Activated T-cell treated with anti-CD3 and anti-CD28 coated beads, Interleukin-2, amount 50 U/mL, for 24 hours (primary cell): ENCODE measurements at regions not wholly inside any gene's neighbourhood (a gene's known extent, or its start where the extent isn't known, plus 50 kb on each side); places are given as distances from the start of the nearest gene placed in this dataset.
"Not testable (repeated sequence)": the region's sequence is repeated elsewhere in the genome, so short reads cannot be mapped to it uniquely, and the experiment has no call there.

Source experiments
- DNase-seq: peaks from one replicate; pipeline ENCODE4 v3.0.0-alpha.2; 2020
- H3K27ac Mint-ChIP-seq: 2 replicates; pipeline ENCODE4 v1.8.0; 2020; ENCODE audit warnings: mild to moderate bottlenecking, mixed read lengths
- H3K27me3 Mint-ChIP-seq: 2 replicates; pipeline ENCODE4 v1.8.0; 2020; ENCODE audit warnings: mixed read lengths
- H3K36me3 Mint-ChIP-seq: 2 replicates; pipeline ENCODE4 v1.8.0; 2020; ENCODE audit warnings: low read depth, mixed read lengths
- H3K4me1 Mint-ChIP-seq: 2 replicates; pipeline ENCODE4 v1.8.0; 2020; ENCODE audit warnings: low read depth, mixed read lengths
- H3K4me3 Mint-ChIP-seq: 2 replicates; pipeline ENCODE4 v1.8.0; 2020; ENCODE audit warnings: mild to moderate bottlenecking, moderate library complexity, mixed read lengths
- H3K9me3 Mint-ChIP-seq: 2 replicates; pipeline ENCODE4 v1.8.0; 2020; ENCODE audit warnings: mixed read lengths

GRCh38 chr12:115371711-115372110 lies 687.7 kb upstream of the TBX3 start:
- H3K36me3 Mint-ChIP-seq: no peaks in the 10 kb centered on the region
- H3K4me1 Mint-ChIP-seq: peaks cover 10% of the 10 kb centered on the region
- no peak for DNase-seq
- H3K27me3 Mint-ChIP-seq: no peaks in the 10 kb centered on the region
- H3K4me3 Mint-ChIP-seq: no peak overlapping the region
- H3K27ac Mint-ChIP-seq: no peak overlapping the region
- H3K9me3 Mint-ChIP-seq: peaks cover 7% of the 10 kb centered on the region

DNA sequence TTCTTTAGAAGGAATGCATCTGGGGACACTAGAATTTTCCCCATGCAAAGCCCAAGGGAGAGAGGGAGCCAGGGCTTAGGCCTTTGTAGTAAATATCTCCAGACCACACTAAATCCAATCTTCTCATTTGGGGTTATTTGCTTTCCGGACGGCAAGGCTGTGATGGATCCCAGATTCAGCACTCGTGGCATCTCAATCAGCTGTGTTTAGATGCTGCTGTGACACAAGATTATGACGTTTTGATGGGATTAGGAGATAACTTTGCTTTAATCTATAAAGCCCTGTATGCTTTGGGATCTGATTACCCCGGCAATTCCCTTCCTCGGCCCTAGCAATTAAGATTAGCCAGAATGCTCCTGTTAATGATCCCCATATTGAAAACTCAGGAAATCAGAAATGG lies 686.7 kb upstream of the TBX3 start:
- Mint-ChIP-seq H3K27me3 (no peaks in the 10 kb centered on the region), H3K27ac (no peak overlapping the region), H3K4me1 (peaks cover 10% of the 10 kb centered on the region), H3K9me3 (peaks cover 11% of the 10 kb centered on the region), H3K36me3 (no peaks in the 10 kb centered on the region), H3K4me3 (no peak overlapping the region)
- DNase-seq: no peak

GRCh38 chr12:115370207-115370606 lies 686.2 kb upstream of the TBX3 start:
- H3K27ac Mint-ChIP-seq: no peak overlapping the region

DNA sequence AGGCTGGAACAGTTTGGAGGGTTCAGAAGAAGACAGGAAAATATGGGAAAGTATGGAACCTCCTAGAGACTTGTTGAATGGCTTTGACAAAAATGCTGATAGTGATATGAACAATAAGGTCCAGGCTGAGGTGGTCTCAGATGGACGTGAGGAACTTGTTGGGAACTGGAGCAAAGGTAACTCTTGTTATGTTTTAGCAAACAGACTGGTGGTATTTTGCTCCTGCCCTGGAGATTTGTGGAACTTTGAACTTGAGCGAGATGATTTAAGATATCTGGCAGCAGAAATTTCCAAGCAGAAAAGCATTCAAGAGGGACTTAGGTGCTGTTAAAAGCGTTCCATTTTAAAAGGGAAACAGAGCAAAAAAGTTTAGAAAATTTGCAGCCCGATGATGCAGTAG lies 682.3 kb upstream of the TBX3 start:
- not testable (repeated sequence) for H3K36me3 Mint-ChIP-seq, H3K27ac Mint-ChIP-seq, H3K4me3 Mint-ChIP-seq, H3K27me3 Mint-ChIP-seq, DNase-seq, H3K4me1 Mint-ChIP-seq
- peaks cover 14% of the 10 kb centered on the region for H3K9me3 Mint-ChIP-seq

More at GRCh38 chr12:115370207-115370606, 686.2 kb upstream of the TBX3 start:
- H3K36me3 Mint-ChIP-seq: no peaks in the 10 kb centered on the region
- H3K4me1 Mint-ChIP-seq: peaks cover 5% of the 10 kb centered on the region
- peaks cover 11% of the 10 kb centered on the region for H3K9me3 Mint-ChIP-seq
- H3K27me3 Mint-ChIP-seq: no peaks in the 10 kb centered on the region
- no peak for DNase-seq
- no peak overlapping the region for H3K4me3 Mint-ChIP-seq

DNA sequence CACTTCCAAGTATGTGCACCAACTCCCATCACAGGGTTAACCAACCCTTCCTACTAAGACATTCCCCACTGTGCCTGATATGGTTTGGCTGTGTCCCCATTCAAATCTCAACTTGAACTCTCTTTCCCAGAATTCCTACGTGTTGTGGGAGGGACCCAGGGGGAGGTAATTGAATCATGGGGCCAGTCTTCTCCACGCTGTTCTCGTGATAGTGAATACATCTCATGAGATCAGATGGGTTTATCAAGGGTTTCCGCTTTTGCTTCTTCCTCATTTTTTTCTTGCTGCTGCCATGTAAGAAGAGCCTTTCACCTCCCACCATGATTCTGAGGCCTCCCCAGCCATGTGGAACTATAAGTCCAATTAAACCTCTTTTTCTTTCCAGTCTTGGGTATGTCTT lies 681.8 kb upstream of the TBX3 start:
- H3K36me3 Mint-ChIP-seq, H3K27me3 Mint-ChIP-seq, H3K27ac Mint-ChIP-seq, DNase-seq, H3K4me1 Mint-ChIP-seq, H3K4me3 Mint-ChIP-seq: not testable (repeated sequence)
- peaks cover 14% of the 10 kb centered on the region for H3K9me3 Mint-ChIP-seq

DNA sequence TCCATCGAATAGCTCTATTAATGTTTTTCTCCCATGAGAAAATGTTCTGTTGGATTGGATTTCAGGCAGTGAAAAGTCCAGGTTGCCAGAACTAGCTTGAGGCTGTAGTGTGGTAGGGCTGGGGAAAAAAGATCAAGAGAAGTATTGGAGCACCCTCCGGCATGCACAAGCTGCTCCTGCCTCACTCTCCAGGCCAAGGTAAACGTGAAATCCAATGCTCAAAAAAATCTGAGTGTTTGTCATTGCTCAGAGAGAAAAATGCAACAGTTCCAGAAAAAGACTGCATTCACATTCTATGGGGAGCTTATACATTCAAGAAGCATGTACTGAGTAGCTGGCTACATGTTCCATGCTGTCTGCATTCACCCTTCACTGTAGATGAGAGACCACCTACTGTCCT lies 680.9 kb upstream of the TBX3 start:
- Mint-ChIP-seq H3K9me3 (peaks cover 11% of the 10 kb centered on the region), H3K4me1 (no peaks in the 10 kb centered on the region), H3K27me3 (no peaks in the 10 kb centered on the region), H3K36me3 (no peaks in the 10 kb centered on the region), H3K27ac (no peak overlapping the region), H3K4me3 (no peak overlapping the region)
- no peak for DNase-seq

DNA sequence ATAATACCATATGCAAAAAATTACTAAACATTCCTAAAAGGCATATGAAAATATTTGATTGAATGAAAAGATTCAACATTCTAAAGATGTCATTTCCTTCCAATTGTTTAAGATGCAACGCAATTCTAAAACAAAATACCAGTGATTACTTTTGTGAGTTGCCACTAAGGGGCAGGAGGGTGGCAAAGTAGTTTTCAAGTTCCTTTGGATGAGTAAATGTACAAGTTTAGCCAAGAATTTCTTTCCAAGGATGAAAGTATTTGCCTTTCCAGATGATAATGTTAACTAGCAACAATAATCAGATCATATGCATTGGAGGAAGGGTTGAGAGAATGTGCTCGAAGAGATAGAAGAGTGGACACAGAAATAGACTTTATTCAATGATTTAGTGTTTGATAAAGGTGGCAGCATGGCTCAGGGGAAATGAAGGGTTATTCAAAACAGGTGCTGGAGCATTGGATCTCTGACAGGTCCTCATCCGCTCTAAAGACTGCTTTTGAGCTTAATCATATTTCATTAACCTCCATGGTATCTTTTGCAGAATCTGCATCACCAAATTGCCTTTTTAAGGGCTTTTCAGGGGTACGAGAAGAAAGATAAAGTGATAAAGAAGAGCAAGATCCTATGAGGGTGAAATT lies 678.5 kb upstream of the TBX3 start:
- Mint-ChIP-seq H3K27me3 (no peaks in the 10 kb centered on the region), H3K4me1 (no peaks in the 10 kb centered on the region), H3K27ac (no peak overlapping the region), H3K9me3 (peaks cover 11% of the 10 kb centered on the region), H3K4me3 (no peak overlapping the region), H3K36me3 (no peaks in the 10 kb centered on the region)
- no peak for DNase-seq

DNA sequence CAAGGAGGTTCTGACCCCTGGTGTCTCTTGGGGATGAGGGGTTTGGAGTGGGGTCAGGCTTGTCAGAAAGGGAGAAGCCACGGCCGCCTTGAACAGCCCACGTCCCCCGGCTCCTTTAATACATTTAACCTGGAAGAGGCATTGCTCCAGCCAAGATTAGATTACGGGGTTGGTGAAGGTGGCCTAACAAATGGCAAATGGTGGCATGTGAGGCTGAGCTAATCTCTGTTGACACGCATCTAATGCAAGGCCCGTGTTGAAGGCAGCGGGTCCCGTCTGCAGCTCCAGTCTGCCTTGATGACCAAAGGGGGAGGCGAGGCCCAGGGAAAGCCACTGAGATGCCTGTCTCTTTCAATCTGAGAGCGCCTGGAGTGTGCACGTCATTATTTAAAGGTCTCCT lies 673.7 kb upstream of the TBX3 start:
- Mint-ChIP-seq H3K9me3 (peaks cover 3% of the 10 kb centered on the region), H3K36me3 (no peaks in the 10 kb centered on the region), H3K27ac (no peak overlapping the region), H3K4me3 (no peak overlapping the region), H3K4me1 (no peaks in the 10 kb centered on the region), H3K27me3 (no peaks in the 10 kb centered on the region)
- DNase-seq: no peak

GRCh38 chr12:115355301-115355700 lies 671.3 kb upstream of the TBX3 start:
- Mint-ChIP-seq H3K36me3 (no peaks in the 10 kb centered on the region), H3K4me1 (no peaks in the 10 kb centered on the region), H3K9me3 (peaks cover 7% of the 10 kb centered on the region), H3K27me3 (no peaks in the 10 kb centered on the region), H3K27ac (no peak overlapping the region), H3K4me3 (no peak overlapping the region)
- no peak for DNase-seq

GRCh38 chr12:115354007-115354890 lies 670.3 kb upstream of the TBX3 start:
- Mint-ChIP-seq H3K4me1 (no peaks in the 10 kb centered on the region), H3K27me3 (no peaks in the 10 kb centered on the region), H3K4me3 (peak overlapping the region; percentile 35), H3K9me3 (peaks cover 7% of the 10 kb centered on the region), H3K36me3 (no peaks in the 10 kb centered on the region), H3K27ac (peak overlapping the region; percentile 71)
- DNase-seq: no peak

DNA sequence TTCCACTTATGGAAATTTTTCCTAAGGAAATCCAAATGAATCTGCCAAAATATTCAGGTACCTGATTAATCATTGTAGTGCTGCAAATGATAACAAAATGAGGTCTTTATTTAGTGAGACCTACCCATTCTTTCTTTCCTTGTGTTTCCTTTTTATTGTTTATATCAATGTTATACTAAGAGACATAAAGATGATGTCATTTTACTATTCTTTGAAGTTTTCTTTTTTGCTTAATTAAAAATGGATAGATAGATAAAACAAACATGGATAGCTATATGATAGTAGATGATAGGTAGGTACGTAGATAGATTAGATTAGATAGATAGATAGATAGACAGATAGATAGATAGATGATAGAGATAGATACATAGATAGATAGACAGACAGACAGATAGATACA lies 669.5 kb upstream of the TBX3 start:
- peaks cover 7% of the 10 kb centered on the region for H3K9me3 Mint-ChIP-seq
- no peaks in the 10 kb centered on the region for H3K4me1 Mint-ChIP-seq
- no peaks in the 10 kb centered on the region for H3K36me3 Mint-ChIP-seq
- H3K4me3 Mint-ChIP-seq: no peak overlapping the region
- DNase-seq: no peak
- H3K27ac Mint-ChIP-seq: no peak overlapping the region
- no peaks in the 10 kb centered on the region for H3K27me3 Mint-ChIP-seq

DNA sequence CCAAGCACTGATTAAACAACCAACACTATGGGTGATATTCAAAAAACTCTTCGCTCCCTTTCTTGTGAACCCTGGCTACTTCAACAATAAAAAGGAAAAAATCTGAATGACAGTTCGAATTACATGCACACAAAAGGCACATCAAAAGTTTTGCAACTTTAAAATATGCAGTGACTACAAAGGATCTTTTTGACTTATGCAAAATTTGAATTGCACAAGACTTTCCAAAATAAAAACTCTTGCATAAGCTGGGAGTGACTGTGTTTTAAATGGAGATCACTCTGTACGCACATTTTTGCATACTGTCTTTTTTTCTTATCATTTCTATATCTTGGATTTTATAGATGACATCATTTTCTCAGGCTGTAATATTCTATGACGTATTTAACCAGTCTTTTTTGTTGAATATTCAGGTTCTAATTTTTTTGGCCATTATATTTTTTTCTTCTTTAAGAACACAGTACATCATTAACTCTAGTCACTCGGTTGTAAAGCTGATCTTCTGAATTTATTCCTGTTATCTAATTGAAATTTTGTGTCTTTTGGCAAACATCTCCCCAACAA lies 667.6 kb upstream of the TBX3 start:
- H3K4me3 Mint-ChIP-seq: no peak overlapping the region

GRCh38 chr12:115349711-115350110 lies 665.7 kb upstream of the TBX3 start:
- H3K4me1 Mint-ChIP-seq: no peaks in the 10 kb centered on the region
- H3K27ac Mint-ChIP-seq: no peak overlapping the region
- no peak for DNase-seq
- H3K9me3 Mint-ChIP-seq: peaks cover 5% of the 10 kb centered on the region
- no peak overlapping the region for H3K4me3 Mint-ChIP-seq
- H3K36me3 Mint-ChIP-seq: no peaks in the 10 kb centered on the region
- no peaks in the 10 kb centered on the region for H3K27me3 Mint-ChIP-seq

More for the DNA sequence above, 667.6 kb upstream of the TBX3 start:
- no peaks in the 10 kb centered on the region for H3K4me1 Mint-ChIP-seq
- no peaks in the 10 kb centered on the region for H3K27me3 Mint-ChIP-seq
- no peaks in the 10 kb centered on the region for H3K36me3 Mint-ChIP-seq
- no peak for DNase-seq
- no peak overlapping the region for H3K27ac Mint-ChIP-seq
- peaks cover 7% of the 10 kb centered on the region for H3K9me3 Mint-ChIP-seq

DNA sequence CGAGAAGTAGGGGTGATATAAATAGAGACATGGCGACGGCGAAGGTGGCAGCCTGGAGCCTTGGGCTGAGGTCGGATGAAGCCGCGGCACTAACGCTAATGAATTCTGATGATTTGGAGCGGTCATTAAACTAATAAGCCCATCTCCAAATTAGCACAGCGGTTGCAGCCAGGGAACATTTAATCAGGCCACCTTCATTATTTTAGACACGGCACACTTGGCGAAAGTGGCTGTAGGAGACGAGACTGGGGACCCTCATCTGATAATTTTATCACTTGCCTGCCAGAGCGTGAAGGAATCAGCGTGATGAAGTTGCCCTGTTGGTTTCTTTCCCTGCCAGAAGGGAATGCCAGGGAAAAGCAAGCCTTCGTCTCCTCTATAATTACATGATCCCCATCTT lies 664.3 kb upstream of the TBX3 start:
- DNase-seq: no peak
- Mint-ChIP-seq H3K27me3 (no peaks in the 10 kb centered on the region), H3K4me1 (no peaks in the 10 kb centered on the region), H3K27ac (no peak overlapping the region), H3K9me3 (peaks cover 5% of the 10 kb centered on the region), H3K36me3 (no peaks in the 10 kb centered on the region), H3K4me3 (no peak overlapping the region)

GRCh38 chr12:115343601-115344000 lies 659.6 kb upstream of the TBX3 start:
- H3K4me1 Mint-ChIP-seq: peaks cover 4% of the 10 kb centered on the region
- H3K9me3 Mint-ChIP-seq: peaks cover 13% of the 10 kb centered on the region
- no peak for DNase-seq
- H3K4me3 Mint-ChIP-seq: no peak overlapping the region
- no peaks in the 10 kb centered on the region for H3K36me3 Mint-ChIP-seq
- no peak overlapping the region for H3K27ac Mint-ChIP-seq
- H3K27me3 Mint-ChIP-seq: no peaks in the 10 kb centered on the region
